Prostate gland (tissue), 2 donors: ENCODE measurements at regions not wholly inside any gene's neighbourhood (a gene's known extent, or its start where the extent isn't known, plus 50 kb on each side); places are given as distances from the start of the nearest gene placed in this dataset.

Experiments
- POLR2A ChIP-seq: fragments of 450-650 bp; IDR thresholded peaks from one replicate; pipeline ENCODE4 v1.6.1; 2016; ENCODE audit warnings: antibody characterized with exemption, mild to moderate bottlenecking
- TF ChIP-seq, protein P1 (sequence below), 4 experiments: fragments of 200-600 bp in 2 of 4; fragments of 450-650 bp in 2 of 4; sonication (generic) in 2 of 4; IDR thresholded peaks; 1 replicate in 3 of 4; 2 replicates in 1 of 4; pipeline ENCODE4 v1.5.1; 2016 to 2019; ENCODE audit warnings: antibody characterized with exemption in 4 of 4, mild to moderate bottlenecking in 2 of 4, moderate library complexity in 2 of 4

GRCh38 chrX:30950391-30950790 lies 61.3 kb upstream of the TAB3 start:
- TF ChIP-seq, protein P1, sequence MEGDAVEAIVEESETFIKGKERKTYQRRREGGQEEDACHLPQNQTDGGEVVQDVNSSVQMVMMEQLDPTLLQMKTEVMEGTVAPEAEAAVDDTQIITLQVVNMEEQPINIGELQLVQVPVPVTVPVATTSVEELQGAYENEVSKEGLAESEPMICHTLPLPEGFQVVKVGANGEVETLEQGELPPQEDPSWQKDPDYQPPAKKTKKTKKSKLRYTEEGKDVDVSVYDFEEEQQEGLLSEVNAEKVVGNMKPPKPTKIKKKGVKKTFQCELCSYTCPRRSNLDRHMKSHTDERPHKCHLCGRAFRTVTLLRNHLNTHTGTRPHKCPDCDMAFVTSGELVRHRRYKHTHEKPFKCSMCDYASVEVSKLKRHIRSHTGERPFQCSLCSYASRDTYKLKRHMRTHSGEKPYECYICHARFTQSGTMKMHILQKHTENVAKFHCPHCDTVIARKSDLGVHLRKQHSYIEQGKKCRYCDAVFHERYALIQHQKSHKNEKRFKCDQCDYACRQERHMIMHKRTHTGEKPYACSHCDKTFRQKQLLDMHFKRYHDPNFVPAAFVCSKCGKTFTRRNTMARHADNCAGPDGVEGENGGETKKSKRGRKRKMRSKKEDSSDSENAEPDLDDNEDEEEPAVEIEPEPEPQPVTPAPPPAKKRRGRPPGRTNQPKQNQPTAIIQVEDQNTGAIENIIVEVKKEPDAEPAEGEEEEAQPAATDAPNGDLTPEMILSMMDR (IDR thresholded peaks at IDR 0.05) = no peak
- no peak for TF ChIP-seq POLR2A
